Neural cell (in vitro differentiated cells): ENCODE measurements at regions not wholly inside any gene's neighbourhood (a gene's known extent, or its start where the extent isn't known, plus 50 kb on each side); places are given as distances from the start of the nearest gene placed in this dataset.

Experiments
- EP300 ChIP-seq: fragments of 450-650 bp; conservative IDR thresholded peaks from 2 replicates; pipeline ENCODE4 v1.6.1; 2014; ENCODE audit warnings: antibody characterized with exemption, mild to moderate bottlenecking, moderate library complexity; ENCODE audit not compliant: poor library complexity, severe bottlenecking
- EZH2 ChIP-seq: fragments of 200-600, 300-800 bp; shearing (Covaris generic), sonication (generic); IDR thresholded peaks from 2 replicates; pipeline ENCODE4 v1.6.1; 2014; ENCODE audit warnings: antibody characterized with exemption, low read length, borderline replicate concordance, mild to moderate bottlenecking; ENCODE audit not compliant: insufficient read depth, poor library complexity, severe bottlenecking
- MXI1 ChIP-seq: fragments of 450-650 bp; conservative IDR thresholded peaks from 2 replicates; pipeline ENCODE4 v1.6.1; 2014; ENCODE audit warnings: antibody characterized with exemption, mild to moderate bottlenecking; ENCODE audit not compliant: poor library complexity, severe bottlenecking
- POLR2AphosphoS5 ChIP-seq: IDR thresholded peaks from 2 replicates; pipeline ENCODE4 v1.6.1; 2012
- RAD21 ChIP-seq: fragments of 450-650 bp; conservative IDR thresholded peaks from 2 replicates; pipeline ENCODE4 v1.6.1; 2014; ENCODE audit warnings: antibody characterized with exemption, mild to moderate bottlenecking, moderate library complexity
- SMC3 ChIP-seq: fragments of 450-650 bp; conservative IDR thresholded peaks from 2 replicates; pipeline ENCODE4 v1.6.1; 2014; ENCODE audit warnings: antibody characterized with exemption, mild to moderate bottlenecking, moderate library complexity; ENCODE audit not compliant: poor library complexity
- TAF1 ChIP-seq: IDR thresholded peaks from 2 replicates; pipeline ENCODE4 v1.6.1; 2012; ENCODE audit warnings: low read depth
- TF ChIP-seq, protein P1 (sequence below): fragments of 450-650 bp; IDR thresholded peaks from 2 replicates; pipeline ENCODE4 v1.5.1; 2014; ENCODE audit warnings: antibody characterized with exemption, mild to moderate bottlenecking, moderate library complexity; ENCODE audit not compliant: poor library complexity, severe bottlenecking
- TF ChIP-seq, protein P2 (sequence below): IDR thresholded peaks from 2 replicates; pipeline ENCODE4 v1.6.1; 2012; ENCODE audit warnings: borderline replicate concordance

DNA sequence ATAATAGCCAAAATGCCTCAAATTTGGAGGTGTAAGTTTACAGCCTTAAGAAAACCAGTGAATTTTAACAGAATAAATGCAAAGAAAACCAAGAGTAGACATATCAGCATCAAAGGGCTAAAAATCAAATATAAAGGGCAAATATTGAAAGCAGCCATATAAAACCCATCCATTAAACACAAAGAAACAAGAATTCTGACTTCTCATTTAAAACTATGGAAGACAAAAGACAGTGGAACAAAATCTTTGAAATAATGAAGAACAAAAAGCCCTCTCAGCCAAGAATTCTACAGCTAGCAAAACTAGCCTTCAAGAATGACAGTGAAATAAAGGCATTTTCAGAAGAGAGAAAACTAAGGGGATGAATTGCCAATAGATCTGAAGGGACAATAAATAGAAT, 91.3 kb upstream of the FST start:
- TF ChIP-seq, protein P1, sequence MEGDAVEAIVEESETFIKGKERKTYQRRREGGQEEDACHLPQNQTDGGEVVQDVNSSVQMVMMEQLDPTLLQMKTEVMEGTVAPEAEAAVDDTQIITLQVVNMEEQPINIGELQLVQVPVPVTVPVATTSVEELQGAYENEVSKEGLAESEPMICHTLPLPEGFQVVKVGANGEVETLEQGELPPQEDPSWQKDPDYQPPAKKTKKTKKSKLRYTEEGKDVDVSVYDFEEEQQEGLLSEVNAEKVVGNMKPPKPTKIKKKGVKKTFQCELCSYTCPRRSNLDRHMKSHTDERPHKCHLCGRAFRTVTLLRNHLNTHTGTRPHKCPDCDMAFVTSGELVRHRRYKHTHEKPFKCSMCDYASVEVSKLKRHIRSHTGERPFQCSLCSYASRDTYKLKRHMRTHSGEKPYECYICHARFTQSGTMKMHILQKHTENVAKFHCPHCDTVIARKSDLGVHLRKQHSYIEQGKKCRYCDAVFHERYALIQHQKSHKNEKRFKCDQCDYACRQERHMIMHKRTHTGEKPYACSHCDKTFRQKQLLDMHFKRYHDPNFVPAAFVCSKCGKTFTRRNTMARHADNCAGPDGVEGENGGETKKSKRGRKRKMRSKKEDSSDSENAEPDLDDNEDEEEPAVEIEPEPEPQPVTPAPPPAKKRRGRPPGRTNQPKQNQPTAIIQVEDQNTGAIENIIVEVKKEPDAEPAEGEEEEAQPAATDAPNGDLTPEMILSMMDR = no peak
- TF ChIP-seq EZH2 (no peak), POLR2AphosphoS5 (no peak), MXI1 (no peak), SMC3 (no peak), RAD21 (no peak), TAF1 (no peak), EP300 (no peak)
- TF ChIP-seq, protein P2, sequence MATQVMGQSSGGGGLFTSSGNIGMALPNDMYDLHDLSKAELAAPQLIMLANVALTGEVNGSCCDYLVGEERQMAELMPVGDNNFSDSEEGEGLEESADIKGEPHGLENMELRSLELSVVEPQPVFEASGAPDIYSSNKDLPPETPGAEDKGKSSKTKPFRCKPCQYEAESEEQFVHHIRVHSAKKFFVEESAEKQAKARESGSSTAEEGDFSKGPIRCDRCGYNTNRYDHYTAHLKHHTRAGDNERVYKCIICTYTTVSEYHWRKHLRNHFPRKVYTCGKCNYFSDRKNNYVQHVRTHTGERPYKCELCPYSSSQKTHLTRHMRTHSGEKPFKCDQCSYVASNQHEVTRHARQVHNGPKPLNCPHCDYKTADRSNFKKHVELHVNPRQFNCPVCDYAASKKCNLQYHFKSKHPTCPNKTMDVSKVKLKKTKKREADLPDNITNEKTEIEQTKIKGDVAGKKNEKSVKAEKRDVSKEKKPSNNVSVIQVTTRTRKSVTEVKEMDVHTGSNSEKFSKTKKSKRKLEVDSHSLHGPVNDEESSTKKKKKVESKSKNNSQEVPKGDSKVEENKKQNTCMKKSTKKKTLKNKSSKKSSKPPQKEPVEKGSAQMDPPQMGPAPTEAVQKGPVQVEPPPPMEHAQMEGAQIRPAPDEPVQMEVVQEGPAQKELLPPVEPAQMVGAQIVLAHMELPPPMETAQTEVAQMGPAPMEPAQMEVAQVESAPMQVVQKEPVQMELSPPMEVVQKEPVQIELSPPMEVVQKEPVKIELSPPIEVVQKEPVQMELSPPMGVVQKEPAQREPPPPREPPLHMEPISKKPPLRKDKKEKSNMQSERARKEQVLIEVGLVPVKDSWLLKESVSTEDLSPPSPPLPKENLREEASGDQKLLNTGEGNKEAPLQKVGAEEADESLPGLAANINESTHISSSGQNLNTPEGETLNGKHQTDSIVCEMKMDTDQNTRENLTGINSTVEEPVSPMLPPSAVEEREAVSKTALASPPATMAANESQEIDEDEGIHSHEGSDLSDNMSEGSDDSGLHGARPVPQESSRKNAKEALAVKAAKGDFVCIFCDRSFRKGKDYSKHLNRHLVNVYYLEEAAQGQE = no peak
